ENCODE measurements at regions not wholly inside any gene's neighbourhood (a gene's known extent, or its start where the extent isn't known, plus 50 kb on each side); places are given as distances from the start of the nearest gene placed in this dataset.
A peak's percentile ranks its signal among the peaks of the same experiment; 100 is the strongest.

GRCh38 chr3:168475704-168476103 lies 380.0 kb upstream of the GOLIM4 start:
- Histone ChIP-seq H3K27ac (ENCODE audit: insufficient read depth in 1 of 2, low read depth in 1 of 2, low read length in 2 of 2, poor library complexity in 1 of 2, severe bottlenecking in 2 of 2) (no peak overlapping the region), H3K4me3 (ENCODE audit: control insufficient read depth in 1 of 7, extremely low read depth in 1 of 7, insufficient read depth in 4 of 7, low read depth in 2 of 7, low read length in 6 of 7) (no peak overlapping the region), H3K27me3 (replicated peaks in 2 of 5; ENCODE audit: control insufficient read depth in 4 of 5, insufficient read depth in 5 of 5, low read length in 4 of 5) (no peaks in the 10 kb centered on the region), H3K9me3 (ENCODE audit: control extremely low read depth in 1 of 5, control insufficient read depth in 4 of 5, insufficient read depth in 2 of 5, low read depth in 1 of 5, low read length in 4 of 5) (no peaks in the 10 kb centered on the region), H3K4me1 (ENCODE audit: control extremely low read depth in 1 of 4, control insufficient read depth in 4 of 4, insufficient read depth in 4 of 4, low read length in 3 of 4) (no peaks in the 10 kb centered on the region), H3K36me3 (ENCODE audit: control insufficient read depth in 4 of 4, insufficient read depth in 4 of 4, low read length in 3 of 4) (peaks cover 0 to 3% (median 0%) of the 10 kb centered on the region in 4 experiments)
- DNase-seq = peak; percentile 43 to 77 (median 53)
- ChIA-PET CTCF (no interaction called here), POLR2A (no interaction called here)
- no CpG with 5 or more reads among the region's 1 CpG for WGBS (ENCODE audit: insufficient coverage)

DNA sequence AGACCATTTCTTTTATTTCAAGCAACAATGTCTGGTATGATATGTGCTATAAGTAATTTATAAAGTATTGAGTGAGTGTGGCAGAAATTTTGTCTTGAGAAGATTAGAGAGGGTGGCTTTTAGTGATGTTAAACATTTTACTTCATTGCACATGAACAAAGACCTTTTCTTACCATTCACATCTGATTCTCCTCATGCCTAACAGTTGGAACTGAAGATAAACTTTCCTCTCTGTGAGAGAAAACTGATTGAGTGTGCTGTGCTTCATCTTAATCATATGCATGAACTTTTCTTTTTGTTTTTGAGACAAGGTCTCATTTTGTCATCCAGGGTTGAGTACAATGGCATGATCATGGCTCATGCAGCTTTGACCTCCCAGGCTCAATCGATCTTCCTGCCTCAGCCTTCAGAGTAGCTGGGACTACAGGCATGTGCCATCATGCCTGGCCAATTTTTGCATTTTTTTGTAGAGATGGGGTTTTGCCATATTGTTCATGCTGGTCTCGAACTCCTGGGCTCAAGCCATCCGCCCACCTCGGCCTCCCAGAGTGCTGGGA lies 377.7 kb upstream of the GOLIM4 start:
- ChIA-PET POLR2A (no interaction called here), CTCF (no interaction called here)
- Histone ChIP-seq H3K27ac (ENCODE audit: insufficient read depth in 1 of 2, low read depth in 1 of 2, low read length in 2 of 2, poor library complexity in 1 of 2, severe bottlenecking in 2 of 2) (no peak overlapping the region), H3K9me3 (ENCODE audit: control extremely low read depth in 1 of 5, control insufficient read depth in 4 of 5, insufficient read depth in 2 of 5, low read depth in 1 of 5, low read length in 4 of 5) (no peaks in the 10 kb centered on the region), H3K4me3 (ENCODE audit: control insufficient read depth in 1 of 7, extremely low read depth in 1 of 7, insufficient read depth in 4 of 7, low read depth in 2 of 7, low read length in 6 of 7) (no peak overlapping the region), H3K36me3 (ENCODE audit: control insufficient read depth in 4 of 4, insufficient read depth in 4 of 4, low read length in 3 of 4) (no peaks in the 10 kb centered on the region), H3K27me3 (replicated peaks in 2 of 5; ENCODE audit: control insufficient read depth in 4 of 5, insufficient read depth in 5 of 5, low read length in 4 of 5) (no peaks in the 10 kb centered on the region), H3K4me1 (ENCODE audit: control extremely low read depth in 1 of 4, control insufficient read depth in 4 of 4, insufficient read depth in 4 of 4, low read length in 3 of 4) (no peaks in the 10 kb centered on the region)
- WGBS (ENCODE audit: insufficient coverage) = 100% methylated on average over 1 of the region's 4 CpGs
- no peak for DNase-seq

DNA sequence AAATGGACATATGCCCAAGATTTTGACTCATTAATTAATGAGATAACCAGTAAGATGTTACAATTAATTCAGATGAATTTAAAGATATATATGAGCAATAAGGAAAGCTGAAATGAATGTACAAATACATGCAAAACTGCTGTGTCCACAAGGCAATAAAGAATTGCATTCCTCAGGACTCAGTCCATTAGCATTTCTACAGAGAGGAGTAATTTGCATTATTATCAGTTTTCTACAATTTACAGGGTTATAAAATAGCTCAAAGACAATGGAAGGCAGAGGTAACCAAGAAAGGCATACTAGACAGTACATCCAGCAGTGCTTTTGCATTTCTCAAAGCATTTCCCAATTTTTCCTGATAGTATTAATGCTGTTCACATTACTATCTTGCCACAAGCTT lies 377.1 kb upstream of the GOLIM4 start:
- Histone ChIP-seq H3K27ac (ENCODE audit: insufficient read depth in 1 of 2, low read depth in 1 of 2, low read length in 2 of 2, poor library complexity in 1 of 2, severe bottlenecking in 2 of 2) (no peak overlapping the region), H3K4me1 (ENCODE audit: control extremely low read depth in 1 of 4, control insufficient read depth in 4 of 4, insufficient read depth in 4 of 4, low read length in 3 of 4) (no peaks in the 10 kb centered on the region), H3K27me3 (replicated peaks in 2 of 5; ENCODE audit: control insufficient read depth in 4 of 5, insufficient read depth in 5 of 5, low read length in 4 of 5) (no peaks in the 10 kb centered on the region), H3K4me3 (ENCODE audit: control insufficient read depth in 1 of 7, extremely low read depth in 1 of 7, insufficient read depth in 4 of 7, low read depth in 2 of 7, low read length in 6 of 7) (no peak overlapping the region), H3K36me3 (ENCODE audit: control insufficient read depth in 4 of 4, insufficient read depth in 4 of 4, low read length in 3 of 4) (no peaks in the 10 kb centered on the region), H3K9me3 (ENCODE audit: control extremely low read depth in 1 of 5, control insufficient read depth in 4 of 5, insufficient read depth in 2 of 5, low read depth in 1 of 5, low read length in 4 of 5) (no peaks in the 10 kb centered on the region)
- no peak for DNase-seq
- ChIA-PET POLR2A (no interaction called here), CTCF (interaction anchor here (0.5 to 1.0 kb wide), 3 partner anchors 224 to 850 kb away, joined by 3 to 4 read pairs (median 3); no protein-coding TSS in a partner anchor)

- DNase-seq = no peak
- no peaks in the 10 kb centered on the region for H3K9me3 ChIP-seq (ENCODE audit: control extremely low read depth in 1 of 5, control insufficient read depth in 4 of 5, insufficient read depth in 2 of 5, low read depth in 1 of 5, low read length in 4 of 5)
- no peak overlapping the region for H3K4me3 ChIP-seq (ENCODE audit: control insufficient read depth in 1 of 7, extremely low read depth in 1 of 7, insufficient read depth in 4 of 7, low read depth in 2 of 7, low read length in 6 of 7)
- CTCF ChIA-PET = interaction anchor here (0.9 to 1.3 kb wide), 6 partner anchors 12 to 377 kb away, joined by 3 to 8 read pairs (median 4); no protein-coding TSS in a partner anchor
- 86% methylated on average over 3 of the region's 4 CpGs for WGBS (ENCODE audit: insufficient coverage)
- H3K4me1 ChIP-seq (ENCODE audit: control extremely low read depth in 1 of 4, control insufficient read depth in 4 of 4, insufficient read depth in 4 of 4, low read length in 3 of 4) = peaks cover 0 to 12% (median 3%) of the 10 kb centered on the region in 4 experiments
- H3K36me3 ChIP-seq (ENCODE audit: control insufficient read depth in 4 of 4, insufficient read depth in 4 of 4, low read length in 3 of 4) = no peaks in the 10 kb centered on the region
- H3K27ac ChIP-seq (ENCODE audit: insufficient read depth in 1 of 2, low read depth in 1 of 2, low read length in 2 of 2, poor library complexity in 1 of 2, severe bottlenecking in 2 of 2) = no peak overlapping the region
- POLR2A ChIA-PET = no interaction called here
- H3K27me3 ChIP-seq (replicated peaks in 2 of 5; ENCODE audit: control insufficient read depth in 4 of 5, insufficient read depth in 5 of 5, low read length in 4 of 5) = no peaks in the 10 kb centered on the region
Measured at GRCh38 chr3:168470380-168470779, 374.7 kb upstream of the GOLIM4 start.

DNA sequence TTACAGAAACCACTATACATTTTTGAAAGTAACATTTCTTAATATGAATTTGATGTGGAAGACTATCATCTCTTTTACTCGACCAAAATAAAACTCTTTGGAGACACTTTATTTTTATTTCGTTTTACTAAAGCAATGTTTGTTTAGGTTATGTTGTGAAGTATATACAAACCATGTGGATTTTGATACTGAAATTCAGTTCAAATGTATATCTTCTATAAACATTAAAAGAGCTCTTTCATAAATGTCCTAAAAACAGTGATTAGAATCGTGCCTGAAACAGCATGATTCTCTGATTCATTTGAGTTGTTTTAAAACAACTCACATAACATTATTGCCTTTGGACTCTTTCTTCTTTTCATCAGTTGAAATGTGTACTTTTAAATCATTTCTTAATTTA lies 373.7 kb upstream of the GOLIM4 start:
- no peaks in the 10 kb centered on the region for H3K9me3 ChIP-seq (ENCODE audit: control extremely low read depth in 1 of 5, control insufficient read depth in 4 of 5, insufficient read depth in 2 of 5, low read depth in 1 of 5, low read length in 4 of 5)
- H3K4me3 ChIP-seq (ENCODE audit: control insufficient read depth in 1 of 7, extremely low read depth in 1 of 7, insufficient read depth in 4 of 7, low read depth in 2 of 7, low read length in 6 of 7) = no peak overlapping the region
- no peaks in the 10 kb centered on the region for H3K36me3 ChIP-seq (ENCODE audit: control insufficient read depth in 4 of 4, insufficient read depth in 4 of 4, low read length in 3 of 4)
- POLR2A ChIA-PET = no interaction called here
- WGBS (ENCODE audit: insufficient coverage) = no CpG with 5 or more reads among the region's 3 CpGs
- H3K4me1 ChIP-seq (ENCODE audit: control extremely low read depth in 1 of 4, control insufficient read depth in 4 of 4, insufficient read depth in 4 of 4, low read length in 3 of 4) = peaks cover 0 to 12% (median 3%) of the 10 kb centered on the region in 4 experiments
- no peak overlapping the region for H3K27ac ChIP-seq (ENCODE audit: insufficient read depth in 1 of 2, low read depth in 1 of 2, low read length in 2 of 2, poor library complexity in 1 of 2, severe bottlenecking in 2 of 2)
- CTCF ChIA-PET = interaction anchor here (1.0 to 1.6 kb wide), 6 partner anchors 11 to 378 kb away, joined by 3 to 8 read pairs (median 3); no protein-coding TSS in a partner anchor
- no peak for DNase-seq
- H3K27me3 ChIP-seq (replicated peaks in 2 of 5; ENCODE audit: control insufficient read depth in 4 of 5, insufficient read depth in 5 of 5, low read length in 4 of 5) = no peaks in the 10 kb centered on the region

DNA sequence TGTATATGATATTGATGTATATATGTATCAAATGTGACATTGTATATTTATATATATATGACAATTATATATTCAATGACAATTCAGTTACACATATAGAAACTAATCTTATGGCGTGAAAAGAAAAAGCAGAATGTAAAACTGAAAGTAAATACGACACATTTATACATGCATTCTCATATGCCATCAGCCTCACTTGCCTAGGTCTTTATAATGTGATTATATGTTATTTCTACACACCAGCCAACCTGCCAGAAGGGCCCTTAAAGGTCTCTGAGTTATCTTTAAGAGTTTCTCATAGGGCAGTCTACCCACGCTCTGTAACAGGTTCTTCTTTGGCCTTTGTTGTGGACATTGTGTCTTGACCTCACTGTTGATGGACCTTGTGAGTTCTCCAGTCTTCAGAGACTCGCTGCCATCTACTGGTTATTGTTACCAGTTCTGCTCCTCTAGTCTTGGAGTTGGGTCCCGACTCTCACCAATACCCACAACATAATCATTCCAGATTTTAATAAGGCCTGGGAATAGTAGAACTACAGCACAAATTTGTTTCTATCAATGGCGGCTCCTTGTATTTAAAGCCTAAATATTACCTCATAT lies 371.5 kb upstream of the GOLIM4 start:
- 7% methylated on average over 2 of the region's 6 CpGs for WGBS (ENCODE audit: insufficient coverage)
- Histone ChIP-seq H3K4me3 (ENCODE audit: control insufficient read depth in 1 of 7, extremely low read depth in 1 of 7, insufficient read depth in 4 of 7, low read depth in 2 of 7, low read length in 6 of 7) (peak overlapping the region in 5 of 7 experiments; percentile 61 to 79 (median 65)), H3K27ac (ENCODE audit: insufficient read depth in 1 of 2, low read depth in 1 of 2, low read length in 2 of 2, poor library complexity in 1 of 2, severe bottlenecking in 2 of 2) (peak overlapping the region in 1 of 2 experiments; percentile 55), H3K27me3 (replicated peaks in 2 of 5; ENCODE audit: control insufficient read depth in 4 of 5, insufficient read depth in 5 of 5, low read length in 4 of 5) (no peaks in the 10 kb centered on the region), H3K36me3 (ENCODE audit: control insufficient read depth in 4 of 4, insufficient read depth in 4 of 4, low read length in 3 of 4) (no peaks in the 10 kb centered on the region), H3K9me3 (ENCODE audit: control extremely low read depth in 1 of 5, control insufficient read depth in 4 of 5, insufficient read depth in 2 of 5, low read depth in 1 of 5, low read length in 4 of 5) (peaks cover 0 to 5% (median 0%) of the 10 kb centered on the region in 5 experiments), H3K4me1 (ENCODE audit: control extremely low read depth in 1 of 4, control insufficient read depth in 4 of 4, insufficient read depth in 4 of 4, low read length in 3 of 4) (peaks cover 0 to 12% (median 3%) of the 10 kb centered on the region in 4 experiments)
- POLR2A ChIA-PET = no interaction called here
- CTCF ChIA-PET = interaction anchor here (1.3 to 1.7 kb wide), 2 partner anchors 217 to 256 kb away, joined by 6 to 10 read pairs; no protein-coding TSS in a partner anchor
- DNase-seq = peak; percentile 57 to 62 (median 60)

DNA sequence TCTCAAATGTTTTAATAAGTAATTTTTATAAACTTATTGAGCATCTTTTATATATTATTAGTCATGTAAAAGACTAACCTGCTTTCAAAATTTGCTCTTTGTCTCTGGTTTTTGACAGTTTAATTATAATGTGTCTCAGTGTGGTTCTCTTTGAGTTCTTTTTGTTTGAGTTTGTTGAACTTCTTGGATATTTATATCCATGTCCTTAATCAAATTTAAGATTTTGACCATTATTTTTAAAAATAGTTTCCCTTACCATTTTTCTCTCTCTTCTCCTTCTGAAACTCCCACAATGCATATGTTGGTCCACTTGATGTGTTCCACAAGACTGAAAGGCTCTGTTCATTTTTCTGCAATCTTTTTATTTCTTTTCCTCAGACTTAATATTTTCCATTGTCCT lies 366.1 kb upstream of the GOLIM4 start:
- no peak for DNase-seq
- CTCF ChIA-PET = no interaction called here
- no peak overlapping the region for H3K27ac ChIP-seq (ENCODE audit: insufficient read depth in 1 of 2, low read depth in 1 of 2, low read length in 2 of 2, poor library complexity in 1 of 2, severe bottlenecking in 2 of 2)
- POLR2A ChIA-PET = no interaction called here
- H3K4me3 ChIP-seq (ENCODE audit: control insufficient read depth in 1 of 7, extremely low read depth in 1 of 7, insufficient read depth in 4 of 7, low read depth in 2 of 7, low read length in 6 of 7) = no peak overlapping the region
- H3K9me3 ChIP-seq (ENCODE audit: control extremely low read depth in 1 of 5, control insufficient read depth in 4 of 5, insufficient read depth in 2 of 5, low read depth in 1 of 5, low read length in 4 of 5) = peaks cover 0 to 17% (median 2%) of the 10 kb centered on the region in 5 experiments
- H3K36me3 ChIP-seq (ENCODE audit: control insufficient read depth in 4 of 4, insufficient read depth in 4 of 4, low read length in 3 of 4) = no peaks in the 10 kb centered on the region
- peaks cover 2 to 11% (median 5%) of the 10 kb centered on the region in 4 experiments for H3K4me1 ChIP-seq (ENCODE audit: control extremely low read depth in 1 of 4, control insufficient read depth in 4 of 4, insufficient read depth in 4 of 4, low read length in 3 of 4)
- no peaks in the 10 kb centered on the region for H3K27me3 ChIP-seq (replicated peaks in 2 of 5; ENCODE audit: control insufficient read depth in 4 of 5, insufficient read depth in 5 of 5, low read length in 4 of 5)

Data from common myeloid progenitor, CD34-positive (primary cell).